Spinal cord (tissue), 9 donors: ENCODE measurements at regions not wholly inside any gene's neighbourhood (a gene's known extent, or its start where the extent isn't known, plus 50 kb on each side); places are given as distances from the start of the nearest gene placed in this dataset.
A peak's percentile ranks its signal among the peaks of the same experiment; 100 is the strongest.

Experiments used
- DNase-seq, 6 donors: peaks; one replicate each; pipeline versions ENCODE4 v3.0.0 to v3.0.0-alpha.2; 2013 to 2015; ENCODE audit warnings: low spot score in 6 of 6, low read depth in 4 of 6
- H3K27ac ChIP-seq: one replicate; pipeline ENCODE4 v1.5.1; 2013; ENCODE audit warnings: low read depth, low read length, control low read depth
- H3K27me3 ChIP-seq: one replicate; pipeline ENCODE4 v1.6.1; 2013; ENCODE audit warnings: low read length; ENCODE audit not compliant: control insufficient read depth, insufficient read depth
- H3K36me3 ChIP-seq: one replicate; pipeline ENCODE4 v1.6.1; 2013; ENCODE audit warnings: low read length; ENCODE audit not compliant: control insufficient read depth, insufficient read depth
- H3K4me1 ChIP-seq: one replicate; pipeline ENCODE4 v1.6.1; 2013; ENCODE audit warnings: low read length; ENCODE audit not compliant: control insufficient read depth, insufficient read depth
- H3K4me3 ChIP-seq: one replicate; pipeline ENCODE4 v1.5.1; 2013; ENCODE audit warnings: low read depth, low read length, control low read depth
- H3K9me3 ChIP-seq: one replicate; pipeline ENCODE4 v1.6.1; 2013; ENCODE audit warnings: low read length; ENCODE audit not compliant: control insufficient read depth, insufficient read depth
- WGBS: methylation state at CpG from one replicate; pipeline ENCODE4 v1.1.5; 2013; ENCODE audit warnings: missing lambda C conversion rate; ENCODE audit not compliant: insufficient coverage; 5-methylcytosine and 5-hydroxymethylcytosine counted together
- donor health status: healthy.

DNA sequence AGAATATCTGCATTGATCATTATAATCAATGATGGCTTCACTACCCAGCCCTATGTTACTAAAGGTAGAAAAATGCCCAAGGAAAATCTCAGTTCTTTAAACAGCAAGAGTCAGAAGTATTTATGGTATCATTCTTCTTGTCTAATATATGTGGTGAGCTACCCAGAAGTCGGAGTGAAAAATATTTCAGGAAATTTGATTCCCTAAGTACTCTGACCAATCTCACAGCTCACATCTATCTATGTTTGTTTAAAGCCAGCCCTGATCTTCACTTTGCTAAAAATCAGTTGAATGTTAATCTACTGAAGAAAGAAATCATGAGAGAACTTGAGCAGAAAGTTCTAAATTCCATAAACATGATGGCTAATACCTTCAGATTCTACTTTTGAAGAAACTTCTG lies 522.9 kb upstream of the SLIT2 start:
- Histone ChIP-seq H3K9me3 (no peaks in the 10 kb centered on the region), H3K36me3 (no peaks in the 10 kb centered on the region), H3K4me3 (no peak overlapping the region), H3K27ac (no peak overlapping the region), H3K4me1 (no peaks in the 10 kb centered on the region), H3K27me3 (no peaks in the 10 kb centered on the region)
- no peak for DNase-seq
- WGBS: no CpG with 5 or more reads among the region's 1 CpG

DNA sequence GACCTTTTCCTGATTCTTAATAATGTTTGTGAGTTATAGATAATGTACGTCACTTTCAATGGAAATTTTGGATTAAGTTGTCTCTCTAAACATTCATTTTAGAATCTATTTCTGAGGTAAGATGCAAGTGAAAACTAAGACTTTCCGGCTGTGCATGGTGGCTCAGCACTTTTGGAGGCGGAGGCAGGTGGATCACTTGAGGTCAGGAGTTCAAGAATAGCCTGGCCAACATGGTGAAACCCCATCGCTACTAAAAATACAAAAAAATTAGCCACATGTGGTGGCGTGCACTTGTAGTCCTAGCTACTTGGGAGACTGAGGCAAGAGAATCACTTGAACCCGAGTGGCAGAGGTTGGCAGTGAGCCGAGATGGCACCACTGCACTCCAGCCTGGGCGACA lies 524.6 kb upstream of the SLIT2 start:
- no peaks in the 10 kb centered on the region for H3K4me1 ChIP-seq
- no peak overlapping the region for H3K27ac ChIP-seq
- no peaks in the 10 kb centered on the region for H3K27me3 ChIP-seq
- H3K36me3 ChIP-seq: no peaks in the 10 kb centered on the region
- no peaks in the 10 kb centered on the region for H3K9me3 ChIP-seq
- H3K4me3 ChIP-seq: no peak overlapping the region
- 100% methylated on average over 4 of the region's 8 CpGs for WGBS
- DNase-seq: no peak

DNA sequence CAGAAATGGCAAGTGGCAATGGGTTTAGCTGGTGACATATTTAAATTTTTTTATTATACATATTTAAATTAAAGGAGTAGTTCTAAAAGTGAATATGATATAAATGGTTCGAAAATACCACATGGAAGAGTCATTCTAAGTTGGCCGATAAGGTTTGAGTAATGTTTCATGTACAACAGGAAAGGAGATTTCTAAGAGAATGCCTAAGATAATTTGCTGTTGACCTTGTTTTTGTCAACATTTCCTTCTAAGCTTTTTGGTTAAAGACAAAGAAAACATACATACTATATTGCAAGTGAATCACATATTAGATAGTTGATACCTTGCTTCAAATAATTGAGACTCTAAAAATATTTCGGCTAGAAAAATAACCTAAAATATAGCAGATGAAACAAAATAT lies 526.6 kb upstream of the SLIT2 start:
- no peak overlapping the region for H3K27ac ChIP-seq
- H3K27me3 ChIP-seq: no peaks in the 10 kb centered on the region
- DNase-seq: no peak
- no peaks in the 10 kb centered on the region for H3K4me1 ChIP-seq
- no peaks in the 10 kb centered on the region for H3K9me3 ChIP-seq
- no CpG with 5 or more reads among the region's 3 CpGs for WGBS
- H3K4me3 ChIP-seq: no peak overlapping the region
- H3K36me3 ChIP-seq: no peaks in the 10 kb centered on the region

DNA sequence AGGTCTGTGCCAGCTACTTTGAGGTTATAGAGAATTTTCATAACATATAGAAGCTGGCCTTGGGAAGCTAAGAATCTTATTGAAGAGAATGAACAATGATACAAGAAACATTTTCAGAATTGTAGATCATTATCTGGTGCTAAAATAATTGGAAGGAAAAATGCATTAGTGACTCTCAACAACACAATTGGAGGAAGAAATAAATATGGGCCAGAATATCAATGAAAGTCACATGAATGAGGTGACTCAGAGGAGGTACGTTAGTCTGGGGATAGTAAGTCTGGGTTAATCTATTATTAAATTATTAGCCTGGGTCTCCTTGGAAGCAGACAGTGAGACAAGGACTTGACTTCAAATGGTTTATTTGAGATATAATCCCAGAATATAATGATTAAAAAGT lies 529.3 kb upstream of the SLIT2 start:
- H3K4me1 ChIP-seq: no peaks in the 10 kb centered on the region
- no peak overlapping the region for H3K27ac ChIP-seq
- no peaks in the 10 kb centered on the region for H3K27me3 ChIP-seq
- H3K4me3 ChIP-seq: no peak overlapping the region
- H3K36me3 ChIP-seq: no peaks in the 10 kb centered on the region
- WGBS: no CpG with 5 or more reads among the region's 1 CpG
- no peaks in the 10 kb centered on the region for H3K9me3 ChIP-seq
- no peak for DNase-seq

DNA sequence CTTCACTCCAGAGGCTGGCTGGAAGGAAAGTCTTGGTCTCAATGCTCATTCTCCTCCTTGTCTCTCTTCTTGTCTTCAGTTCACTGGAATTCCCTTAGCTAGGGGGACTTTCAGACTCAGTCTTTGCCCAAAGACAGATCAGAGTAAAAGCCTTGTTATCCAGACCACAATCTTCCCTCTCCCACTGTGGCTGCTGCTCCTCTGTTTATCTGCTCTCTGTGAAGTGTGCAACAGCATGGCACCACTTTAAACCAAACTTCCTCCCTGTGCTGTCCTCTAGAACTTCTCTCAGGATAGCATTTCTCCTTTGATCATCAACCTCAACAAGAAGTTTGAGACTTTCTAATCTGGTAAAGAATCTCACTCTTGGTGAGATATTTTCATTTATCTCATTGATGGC lies 530.1 kb upstream of the SLIT2 start:
- Histone ChIP-seq H3K9me3 (no peaks in the 10 kb centered on the region), H3K4me1 (no peaks in the 10 kb centered on the region), H3K27ac (no peak overlapping the region), H3K4me3 (no peak overlapping the region), H3K36me3 (no peaks in the 10 kb centered on the region), H3K27me3 (no peaks in the 10 kb centered on the region)
- DNase-seq: no peak

DNA sequence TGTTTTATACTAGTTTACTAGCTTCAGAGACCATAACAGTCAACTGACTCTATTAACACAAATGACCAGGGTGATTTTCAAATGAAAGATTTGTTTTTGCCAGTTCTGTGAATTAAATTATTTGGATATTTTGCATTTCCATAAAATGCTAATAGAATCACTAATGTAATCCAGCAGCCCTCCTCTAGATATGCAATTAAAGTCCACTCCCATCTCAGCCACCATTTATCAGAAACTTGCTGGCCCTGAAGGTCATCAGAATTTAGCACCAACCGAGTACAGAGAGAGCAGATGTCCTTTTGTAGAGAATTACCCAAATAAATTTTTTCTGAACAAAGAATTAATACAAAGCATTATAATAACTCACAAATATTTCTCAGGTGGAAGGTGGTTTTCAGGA lies 531.1 kb upstream of the SLIT2 start:
- Histone ChIP-seq H3K9me3 (no peaks in the 10 kb centered on the region), H3K4me3 (no peak overlapping the region), H3K27me3 (no peaks in the 10 kb centered on the region), H3K27ac (no peak overlapping the region), H3K36me3 (no peaks in the 10 kb centered on the region), H3K4me1 (no peaks in the 10 kb centered on the region)
- WGBS: no CpG with 5 or more reads among the region's 1 CpG
- no peak for DNase-seq

DNA sequence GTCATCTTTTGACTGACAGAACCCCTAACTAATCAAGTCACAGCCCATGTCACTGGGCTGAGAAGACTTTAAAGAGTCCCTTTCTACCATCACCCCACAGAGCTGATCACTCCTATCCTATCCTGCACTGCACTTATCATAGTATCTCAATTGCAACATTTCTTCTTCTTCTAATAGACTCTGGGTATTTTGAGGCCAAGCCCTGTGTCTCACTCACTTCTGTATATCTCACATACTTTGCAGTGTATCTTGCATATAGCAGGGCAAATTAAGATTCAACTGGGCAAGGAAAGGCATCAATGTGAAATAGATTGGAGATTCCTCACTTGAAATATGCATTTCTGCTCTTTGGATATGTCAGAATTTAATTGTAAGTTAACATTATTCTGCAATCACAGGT lies 531.5 kb upstream of the SLIT2 start:
- H3K27me3 ChIP-seq: no peaks in the 10 kb centered on the region
- no peaks in the 10 kb centered on the region for H3K4me1 ChIP-seq
- no peaks in the 10 kb centered on the region for H3K36me3 ChIP-seq
- DNase-seq: no peak
- H3K27ac ChIP-seq: no peak overlapping the region
- no peak overlapping the region for H3K4me3 ChIP-seq
- no peaks in the 10 kb centered on the region for H3K9me3 ChIP-seq

DNA sequence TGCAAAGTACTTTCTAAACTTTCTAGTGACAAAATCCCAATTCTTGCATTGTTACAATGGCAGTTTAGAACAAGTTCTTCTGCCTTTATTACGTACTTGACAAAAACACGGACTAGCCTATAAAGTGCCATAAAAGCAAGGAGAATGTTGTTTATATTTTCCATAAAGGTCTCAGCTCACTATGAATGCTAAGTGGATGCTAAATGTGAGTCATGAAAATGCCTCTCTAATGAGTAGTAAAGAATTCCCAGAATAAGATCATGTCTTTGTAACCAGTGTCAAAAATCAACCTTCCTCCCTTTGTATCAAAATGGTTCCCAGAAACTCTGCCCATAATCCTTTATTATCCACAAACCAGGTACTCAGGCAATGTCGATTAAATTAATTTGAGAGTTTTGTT lies 539.8 kb upstream of the SLIT2 start:
- Histone ChIP-seq H3K4me3 (no peak overlapping the region), H3K27ac (no peak overlapping the region), H3K27me3 (no peaks in the 10 kb centered on the region), H3K9me3 (no peaks in the 10 kb centered on the region), H3K36me3 (no peaks in the 10 kb centered on the region), H3K4me1 (no peaks in the 10 kb centered on the region)
- no CpG with 5 or more reads among the region's 3 CpGs for WGBS
- DNase-seq: peak in 1 of 6 donors; percentile 10

DNA sequence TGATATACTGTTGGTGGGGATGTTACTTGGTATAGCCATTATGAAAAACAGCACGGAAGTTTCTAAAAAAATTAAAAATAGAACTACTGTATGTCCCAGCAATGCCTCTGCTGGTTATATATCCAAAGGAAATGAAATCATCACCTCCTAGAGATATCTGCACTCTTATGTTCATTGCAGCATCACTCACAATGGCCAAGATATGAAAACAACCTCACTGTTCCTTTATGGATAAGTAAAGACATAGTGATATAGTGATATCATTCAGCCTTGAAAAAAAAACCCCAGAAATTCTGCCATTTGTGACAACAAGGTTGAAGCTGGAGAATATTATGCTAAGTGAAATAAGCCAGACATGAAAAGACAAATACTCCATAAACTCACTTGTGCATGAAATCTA lies 543.8 kb upstream of the SLIT2 start:
- Histone ChIP-seq H3K27ac (no peak overlapping the region), H3K4me1 (no peaks in the 10 kb centered on the region), H3K4me3 (no peak overlapping the region), H3K36me3 (no peaks in the 10 kb centered on the region), H3K9me3 (no peaks in the 10 kb centered on the region), H3K27me3 (no peaks in the 10 kb centered on the region)
- no CpG with 5 or more reads among the region's 1 CpG for WGBS
- no peak for DNase-seq

DNA sequence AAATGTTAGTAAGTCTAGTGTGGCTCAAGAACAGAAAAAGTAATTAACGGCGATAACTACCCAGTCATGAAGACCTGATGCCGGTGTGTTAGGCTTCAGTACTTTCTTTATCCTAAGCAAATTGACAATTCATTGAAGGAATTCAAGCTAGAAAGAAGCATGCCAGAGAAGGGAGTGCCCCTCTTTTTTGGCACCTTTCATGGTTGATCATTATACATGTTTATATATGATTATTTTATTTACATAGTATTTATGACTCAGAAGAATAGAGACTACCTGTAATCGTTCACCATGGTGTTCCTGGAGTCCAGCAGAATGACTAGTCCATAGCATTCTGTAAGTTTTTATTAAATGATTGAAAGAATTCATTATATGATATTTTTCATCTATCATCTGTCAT lies 548.3 kb upstream of the SLIT2 start:
- H3K27ac ChIP-seq: no peak overlapping the region
- no peaks in the 10 kb centered on the region for H3K4me1 ChIP-seq
- WGBS: no CpG with 5 or more reads among the region's 4 CpGs
- H3K4me3 ChIP-seq: no peak overlapping the region
- H3K9me3 ChIP-seq: peaks cover 2% of the 10 kb centered on the region
- no peak for DNase-seq
- no peaks in the 10 kb centered on the region for H3K27me3 ChIP-seq
- no peaks in the 10 kb centered on the region for H3K36me3 ChIP-seq

DNA sequence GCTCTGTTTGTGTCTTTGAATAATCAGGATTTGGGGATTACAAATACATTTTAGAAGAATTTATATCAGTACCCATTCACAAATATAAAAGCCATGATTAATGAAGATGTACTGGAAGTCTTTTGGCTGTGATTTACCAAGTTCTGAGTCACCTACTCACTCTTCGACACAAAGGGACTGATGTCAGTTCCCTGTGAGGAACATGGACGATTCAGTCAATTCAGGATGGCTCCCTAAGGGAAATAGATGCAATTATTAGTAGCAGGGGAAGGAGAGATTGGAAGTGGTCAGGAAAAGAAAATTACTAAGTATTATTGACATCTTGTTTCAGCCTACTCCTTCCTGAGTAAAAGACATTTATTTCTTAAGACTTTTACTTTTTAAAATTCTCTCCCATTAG lies 550.7 kb upstream of the SLIT2 start:
- no peaks in the 10 kb centered on the region for H3K36me3 ChIP-seq
- peaks cover 2% of the 10 kb centered on the region for H3K9me3 ChIP-seq
- no peaks in the 10 kb centered on the region for H3K4me1 ChIP-seq
- no peaks in the 10 kb centered on the region for H3K27me3 ChIP-seq
- no peak overlapping the region for H3K4me3 ChIP-seq
- DNase-seq: no peak
- H3K27ac ChIP-seq: no peak overlapping the region
- no CpG with 5 or more reads among the region's 2 CpGs for WGBS
